ENCODE measurements at regions not wholly inside any gene's neighbourhood (a gene's known extent, or its start where the extent isn't known, plus 50 kb on each side); places are given as distances from the start of the nearest gene placed in this dataset.

DNA sequence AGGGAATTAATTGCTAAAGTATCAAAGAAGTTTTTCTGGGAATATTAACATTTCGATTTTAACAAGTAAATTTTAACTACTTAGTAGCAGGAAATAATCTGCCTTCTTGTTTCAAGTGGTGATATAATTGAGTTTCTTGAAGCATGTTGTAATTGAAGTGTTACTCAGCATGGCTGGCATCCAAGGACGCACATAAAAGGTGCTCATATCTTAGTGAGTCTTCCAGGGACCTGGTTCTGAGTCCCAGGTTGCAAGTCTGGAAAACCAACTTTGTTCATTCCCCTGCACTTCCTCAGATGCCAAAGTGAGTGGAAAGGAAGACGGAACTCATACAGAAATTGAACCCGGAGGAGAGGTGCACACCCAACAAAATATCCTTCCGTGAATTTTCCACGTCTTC lies 399.6 kb downstream of the NLGN4X start:
- TF ChIP-seq, protein P1, sequence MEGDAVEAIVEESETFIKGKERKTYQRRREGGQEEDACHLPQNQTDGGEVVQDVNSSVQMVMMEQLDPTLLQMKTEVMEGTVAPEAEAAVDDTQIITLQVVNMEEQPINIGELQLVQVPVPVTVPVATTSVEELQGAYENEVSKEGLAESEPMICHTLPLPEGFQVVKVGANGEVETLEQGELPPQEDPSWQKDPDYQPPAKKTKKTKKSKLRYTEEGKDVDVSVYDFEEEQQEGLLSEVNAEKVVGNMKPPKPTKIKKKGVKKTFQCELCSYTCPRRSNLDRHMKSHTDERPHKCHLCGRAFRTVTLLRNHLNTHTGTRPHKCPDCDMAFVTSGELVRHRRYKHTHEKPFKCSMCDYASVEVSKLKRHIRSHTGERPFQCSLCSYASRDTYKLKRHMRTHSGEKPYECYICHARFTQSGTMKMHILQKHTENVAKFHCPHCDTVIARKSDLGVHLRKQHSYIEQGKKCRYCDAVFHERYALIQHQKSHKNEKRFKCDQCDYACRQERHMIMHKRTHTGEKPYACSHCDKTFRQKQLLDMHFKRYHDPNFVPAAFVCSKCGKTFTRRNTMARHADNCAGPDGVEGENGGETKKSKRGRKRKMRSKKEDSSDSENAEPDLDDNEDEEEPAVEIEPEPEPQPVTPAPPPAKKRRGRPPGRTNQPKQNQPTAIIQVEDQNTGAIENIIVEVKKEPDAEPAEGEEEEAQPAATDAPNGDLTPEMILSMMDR (IDR thresholded peaks at IDR 0.05), result no peak
- TF ChIP-seq RCOR1 (IDR thresholded peaks at IDR 0.05; ENCODE audit: low read depth, low read length) (no peak), GATA3 (IDR thresholded peaks at IDR 0.05; ENCODE audit: borderline replicate concordance) (no peak), ZSCAN20 (CRISPR knock-in tag; IDR thresholded peaks at IDR 0.05) (no peak)

Data from A549 (cell line).